ENCODE measurements at regions not wholly inside any gene's neighbourhood (a gene's known extent, or its start where the extent isn't known, plus 50 kb on each side); places are given as distances from the start of the nearest gene placed in this dataset.
A peak's percentile ranks its signal among the peaks of the same experiment; 100 is the strongest.

DNA sequence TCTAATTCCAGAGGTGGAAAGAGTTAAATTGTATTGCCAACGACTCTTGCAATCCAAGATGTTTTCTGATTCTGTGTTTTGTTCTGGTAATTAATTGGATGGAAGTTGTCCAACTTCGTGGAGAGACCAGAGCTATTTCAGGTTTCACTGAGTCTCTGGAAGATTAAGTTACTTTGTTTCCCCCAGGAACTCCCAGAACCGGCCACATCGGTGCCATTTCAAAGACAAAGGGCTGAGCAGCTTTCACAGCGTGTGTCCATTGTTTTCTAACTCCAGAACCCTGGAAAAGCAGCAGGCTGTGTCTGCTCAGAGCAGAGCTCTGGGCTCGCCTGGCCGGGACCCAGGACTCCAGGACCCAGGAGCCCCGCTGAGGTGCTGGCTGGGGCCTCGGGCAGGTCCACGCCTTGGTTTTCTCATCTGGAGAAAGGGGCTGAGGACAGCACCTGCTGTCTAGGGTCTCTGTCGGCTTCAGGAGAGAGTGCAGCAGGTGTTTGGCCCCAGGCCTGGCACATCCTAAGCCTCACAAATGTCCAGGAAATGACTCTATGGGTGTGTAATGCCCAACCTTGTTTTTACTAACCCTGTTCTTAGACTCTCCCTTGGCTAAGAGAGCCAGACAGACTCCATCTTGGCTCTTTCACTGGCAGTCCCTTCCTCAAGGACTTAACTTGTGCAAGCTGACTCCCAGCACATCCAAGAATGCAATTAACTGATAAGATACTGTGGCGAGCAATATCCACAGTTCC, 86.0 kb upstream of the SFSWAP start (continued):
- TF ChIP-seq, protein P1, sequence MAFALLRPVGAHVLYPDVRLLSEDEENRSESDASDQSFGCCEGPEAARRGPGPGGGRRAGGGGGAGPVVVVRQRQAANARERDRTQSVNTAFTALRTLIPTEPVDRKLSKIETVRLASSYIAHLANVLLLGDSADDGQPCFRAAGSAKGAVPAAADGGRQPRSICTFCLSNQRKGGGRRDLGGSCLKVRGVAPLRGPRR (CRISPR knock-in tag; IDR thresholded peaks at IDR 0.05) = 0 out of 2 replicates have a peak, but pooled peaks have one; percentile 46
- TF ChIP-seq TEAD1 (CRISPR knock-in tag; IDR thresholded peaks at IDR 0.05) (peak in 1 of 2 experiments; percentile 83; a peak in 2 of 4 replicates), ERF (CRISPR knock-in tag; IDR thresholded peaks at IDR 0.05) (peak; percentile 91; the same call in 1 of the 2 replicates), SMAD4 (CRISPR knock-in tag; conservative IDR thresholded peaks at IDR 0.05) (peak; percentile 63), ZNF766 (CRISPR knock-in tag; conservative IDR thresholded peaks at IDR 0.05) (peak; percentile 55; the same call in 1 of the 2 replicates), ZNF668 (CRISPR knock-in tag; IDR thresholded peaks at IDR 0.05) (peak; percentile 92), PTRF (tag; IDR thresholded peaks at IDR 0.05) (0 out of 2 replicates have a peak, but pooled peaks have one; percentile 59), ZNF644 (tag; IDR thresholded peaks at IDR 0.05; ENCODE audit: low read depth) (0 out of 2 replicates have a peak, but pooled peaks have one; percentile 33), DDX20 (tag; IDR thresholded peaks at IDR 0.05; ENCODE audit: low read depth) (0 out of 2 replicates have a peak, but pooled peaks have one; percentile 34), ZNF133 (CRISPR knock-in tag; IDR thresholded peaks at IDR 0.05) (0 out of 2 replicates have a peak, but pooled peaks have one; percentile 73)
- TF ChIP-seq, protein P2, sequence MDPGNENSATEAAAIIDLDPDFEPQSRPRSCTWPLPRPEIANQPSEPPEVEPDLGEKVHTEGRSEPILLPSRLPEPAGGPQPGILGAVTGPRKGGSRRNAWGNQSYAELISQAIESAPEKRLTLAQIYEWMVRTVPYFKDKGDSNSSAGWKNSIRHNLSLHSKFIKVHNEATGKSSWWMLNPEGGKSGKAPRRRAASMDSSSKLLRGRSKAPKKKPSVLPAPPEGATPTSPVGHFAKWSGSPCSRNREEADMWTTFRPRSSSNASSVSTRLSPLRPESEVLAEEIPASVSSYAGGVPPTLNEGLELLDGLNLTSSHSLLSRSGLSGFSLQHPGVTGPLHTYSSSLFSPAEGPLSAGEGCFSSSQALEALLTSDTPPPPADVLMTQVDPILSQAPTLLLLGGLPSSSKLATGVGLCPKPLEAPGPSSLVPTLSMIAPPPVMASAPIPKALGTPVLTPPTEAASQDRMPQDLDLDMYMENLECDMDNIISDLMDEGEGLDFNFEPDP (CRISPR knock-in tag; IDR thresholded peaks at IDR 0.05) = 0 out of 2 replicates have a peak, but pooled peaks have one; percentile 21
- TF ChIP-seq, protein P3, sequence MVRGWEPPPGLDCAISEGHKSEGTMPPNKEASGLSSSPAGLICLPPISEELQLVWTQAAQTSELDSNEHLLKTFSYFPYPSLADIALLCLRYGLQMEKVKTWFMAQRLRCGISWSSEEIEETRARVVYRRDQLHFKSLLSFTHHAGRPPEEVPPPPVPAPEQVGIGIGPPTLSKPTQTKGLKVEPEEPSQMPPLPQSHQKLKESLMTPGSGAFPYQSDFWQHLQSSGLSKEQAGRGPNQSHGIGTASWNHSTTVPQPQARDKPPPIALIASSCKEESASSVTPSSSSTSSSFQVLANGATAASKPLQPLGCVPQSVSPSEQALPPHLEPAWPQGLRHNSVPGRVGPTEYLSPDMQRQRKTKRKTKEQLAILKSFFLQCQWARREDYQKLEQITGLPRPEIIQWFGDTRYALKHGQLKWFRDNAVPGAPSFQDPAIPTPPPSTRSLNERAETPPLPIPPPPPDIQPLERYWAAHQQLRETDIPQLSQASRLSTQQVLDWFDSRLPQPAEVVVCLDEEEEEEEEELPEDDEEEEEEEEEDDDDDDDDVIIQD (CRISPR knock-in tag; IDR thresholded peaks at IDR 0.05) = peak; percentile 84; the same call in 1 of the 2 replicates
- TF ChIP-seq, protein P4, sequence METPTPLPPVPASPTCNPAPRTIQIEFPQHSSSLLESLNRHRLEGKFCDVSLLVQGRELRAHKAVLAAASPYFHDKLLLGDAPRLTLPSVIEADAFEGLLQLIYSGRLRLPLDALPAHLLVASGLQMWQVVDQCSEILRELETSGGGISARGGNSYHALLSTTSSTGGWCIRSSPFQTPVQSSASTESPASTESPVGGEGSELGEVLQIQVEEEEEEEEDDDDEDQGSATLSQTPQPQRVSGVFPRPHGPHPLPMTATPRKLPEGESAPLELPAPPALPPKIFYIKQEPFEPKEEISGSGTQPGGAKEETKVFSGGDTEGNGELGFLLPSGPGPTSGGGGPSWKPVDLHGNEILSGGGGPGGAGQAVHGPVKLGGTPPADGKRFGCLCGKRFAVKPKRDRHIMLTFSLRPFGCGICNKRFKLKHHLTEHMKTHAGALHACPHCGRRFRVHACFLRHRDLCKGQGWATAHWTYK (CRISPR knock-in tag; IDR thresholded peaks at IDR 0.05) = peak; percentile 84; the same call in 1 of the 2 replicates
- TF ChIP-seq, protein P5, sequence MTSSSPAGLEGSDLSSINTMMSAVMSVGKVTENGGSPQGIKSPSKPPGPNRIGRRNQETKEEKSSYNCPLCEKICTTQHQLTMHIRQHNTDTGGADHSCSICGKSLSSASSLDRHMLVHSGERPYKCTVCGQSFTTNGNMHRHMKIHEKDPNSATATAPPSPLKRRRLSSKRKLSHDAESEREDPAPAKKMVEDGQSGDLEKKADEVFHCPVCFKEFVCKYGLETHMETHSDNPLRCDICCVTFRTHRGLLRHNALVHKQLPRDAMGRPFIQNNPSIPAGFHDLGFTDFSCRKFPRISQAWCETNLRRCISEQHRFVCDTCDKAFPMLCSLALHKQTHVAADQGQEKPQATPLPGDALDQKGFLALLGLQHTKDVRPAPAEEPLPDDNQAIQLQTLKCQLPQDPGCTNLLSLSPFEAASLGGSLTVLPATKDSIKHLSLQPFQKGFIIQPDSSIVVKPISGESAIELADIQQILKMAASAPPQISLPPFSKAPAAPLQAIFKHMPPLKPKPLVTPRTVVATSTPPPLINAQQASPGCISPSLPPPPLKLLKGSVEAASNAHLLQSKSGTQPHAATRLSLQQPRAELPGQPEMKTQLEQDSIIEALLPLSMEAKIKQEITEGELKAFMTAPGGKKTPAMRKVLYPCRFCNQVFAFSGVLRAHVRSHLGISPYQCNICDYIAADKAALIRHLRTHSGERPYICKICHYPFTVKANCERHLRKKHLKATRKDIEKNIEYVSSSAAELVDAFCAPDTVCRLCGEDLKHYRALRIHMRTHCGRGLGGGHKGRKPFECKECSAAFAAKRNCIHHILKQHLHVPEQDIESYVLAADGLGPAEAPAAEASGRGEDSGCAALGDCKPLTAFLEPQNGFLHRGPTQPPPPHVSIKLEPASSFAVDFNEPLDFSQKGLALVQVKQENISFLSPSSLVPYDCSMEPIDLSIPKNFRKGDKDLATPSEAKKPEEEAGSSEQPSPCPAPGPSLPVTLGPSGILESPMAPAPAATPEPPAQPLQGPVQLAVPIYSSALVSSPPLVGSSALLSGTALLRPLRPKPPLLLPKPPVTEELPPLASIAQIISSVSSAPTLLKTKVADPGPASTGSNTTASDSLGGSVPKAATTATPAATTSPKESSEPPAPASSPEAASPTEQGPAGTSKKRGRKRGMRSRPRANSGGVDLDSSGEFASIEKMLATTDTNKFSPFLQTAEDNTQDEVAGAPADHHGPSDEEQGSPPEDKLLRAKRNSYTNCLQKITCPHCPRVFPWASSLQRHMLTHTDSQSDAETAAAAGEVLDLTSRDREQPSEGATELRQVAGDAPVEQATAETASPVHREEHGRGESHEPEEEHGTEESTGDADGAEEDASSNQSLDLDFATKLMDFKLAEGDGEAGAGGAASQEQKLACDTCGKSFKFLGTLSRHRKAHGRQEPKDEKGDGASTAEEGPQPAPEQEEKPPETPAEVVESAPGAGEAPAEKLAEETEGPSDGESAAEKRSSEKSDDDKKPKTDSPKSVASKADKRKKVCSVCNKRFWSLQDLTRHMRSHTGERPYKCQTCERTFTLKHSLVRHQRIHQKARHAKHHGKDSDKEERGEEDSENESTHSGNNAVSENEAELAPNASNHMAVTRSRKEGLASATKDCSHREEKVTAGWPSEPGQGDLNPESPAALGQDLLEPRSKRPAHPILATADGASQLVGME (CRISPR knock-in tag; IDR thresholded peaks at IDR 0.05) = peak; percentile 72; the same call in 1 of the 2 replicates
